ENCODE measurements at regions not wholly inside any gene's neighbourhood (a gene's known extent, or its start where the extent isn't known, plus 50 kb on each side); places are given as distances from the start of the nearest gene placed in this dataset.

DNA sequence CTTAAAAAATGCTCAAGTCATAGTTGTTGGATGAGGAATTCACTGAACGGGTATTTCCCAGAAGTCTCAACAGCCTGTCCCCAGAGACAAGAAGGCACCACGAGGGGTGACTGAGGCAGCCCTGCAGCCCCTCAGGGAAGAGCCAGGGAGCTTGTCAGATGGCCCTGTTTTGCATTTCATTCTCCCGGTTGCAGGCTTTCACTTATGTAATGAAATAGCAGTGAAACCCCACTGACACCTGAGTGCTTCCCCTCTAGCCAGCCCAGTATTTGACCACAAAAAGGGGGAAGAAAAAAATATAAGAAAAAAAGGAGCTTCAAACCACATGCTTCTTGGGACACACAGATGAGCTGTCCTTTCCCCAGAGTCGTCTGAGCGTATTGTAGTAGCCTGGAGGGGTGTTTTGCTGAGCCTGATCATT lies 75.3 kb upstream of the IL12B start:
- intact Hi-C loops (cut with DNase I): no loop called here
- DNase-seq (no peak), ATAC-seq (no peak)
- H3K36me3 ChIP-seq: no peaks in the 10 kb centered on the region
- H3K4me3 ChIP-seq: no peak overlapping the region
- no peaks in the 10 kb centered on the region for H3K4me1 ChIP-seq
- no peaks in the 10 kb centered on the region for H3K9me3 ChIP-seq
- TF ChIP-seq, protein P1, sequence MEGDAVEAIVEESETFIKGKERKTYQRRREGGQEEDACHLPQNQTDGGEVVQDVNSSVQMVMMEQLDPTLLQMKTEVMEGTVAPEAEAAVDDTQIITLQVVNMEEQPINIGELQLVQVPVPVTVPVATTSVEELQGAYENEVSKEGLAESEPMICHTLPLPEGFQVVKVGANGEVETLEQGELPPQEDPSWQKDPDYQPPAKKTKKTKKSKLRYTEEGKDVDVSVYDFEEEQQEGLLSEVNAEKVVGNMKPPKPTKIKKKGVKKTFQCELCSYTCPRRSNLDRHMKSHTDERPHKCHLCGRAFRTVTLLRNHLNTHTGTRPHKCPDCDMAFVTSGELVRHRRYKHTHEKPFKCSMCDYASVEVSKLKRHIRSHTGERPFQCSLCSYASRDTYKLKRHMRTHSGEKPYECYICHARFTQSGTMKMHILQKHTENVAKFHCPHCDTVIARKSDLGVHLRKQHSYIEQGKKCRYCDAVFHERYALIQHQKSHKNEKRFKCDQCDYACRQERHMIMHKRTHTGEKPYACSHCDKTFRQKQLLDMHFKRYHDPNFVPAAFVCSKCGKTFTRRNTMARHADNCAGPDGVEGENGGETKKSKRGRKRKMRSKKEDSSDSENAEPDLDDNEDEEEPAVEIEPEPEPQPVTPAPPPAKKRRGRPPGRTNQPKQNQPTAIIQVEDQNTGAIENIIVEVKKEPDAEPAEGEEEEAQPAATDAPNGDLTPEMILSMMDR (IDR thresholded peaks at IDR 0.05): no peak
- H3K27me3 ChIP-seq: no peaks in the 10 kb centered on the region
- no peak overlapping the region for H3K27ac ChIP-seq

- intact Hi-C loops (cut with DNase I): no loop called here
- TF ChIP-seq, protein P1 (IDR thresholded peaks at IDR 0.05): no peak
- DNase-seq (no peak), ATAC-seq (no peak)
- no peak overlapping the region for H3K27ac ChIP-seq
- no peaks in the 10 kb centered on the region for H3K9me3 ChIP-seq
- H3K4me1 ChIP-seq: no peaks in the 10 kb centered on the region
- no peaks in the 10 kb centered on the region for H3K36me3 ChIP-seq
- H3K4me3 ChIP-seq: no peak overlapping the region
- H3K27me3 ChIP-seq: no peaks in the 10 kb centered on the region
These were observed 76.3 kb upstream of the IL12B start for GRCh38 chr5:159406571-159406970.

DNA sequence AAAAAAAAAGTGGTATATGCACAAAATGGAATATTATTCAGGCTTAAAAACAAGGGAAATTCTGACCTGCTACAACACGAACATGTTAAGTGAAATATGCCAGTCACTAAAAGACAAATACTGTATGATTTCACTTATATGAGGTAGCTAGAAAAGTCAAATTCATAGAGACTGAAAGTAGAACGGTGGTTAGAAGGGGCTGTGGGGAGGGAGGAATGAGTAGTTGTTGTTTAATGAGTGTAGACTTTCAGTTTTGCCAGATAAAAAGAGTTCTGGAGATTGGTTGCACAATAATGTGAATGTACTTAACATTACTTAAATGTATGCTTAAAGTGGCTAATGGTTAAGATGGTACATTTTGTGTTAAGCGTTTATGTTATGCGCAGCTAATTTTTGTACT lies 79.5 kb upstream of the IL12B start:
- Histone ChIP-seq H3K27me3 (no peaks in the 10 kb centered on the region), H3K36me3 (no peaks in the 10 kb centered on the region), H3K9me3 (no peaks in the 10 kb centered on the region), H3K27ac (no peak overlapping the region), H3K4me3 (no peak overlapping the region), H3K4me1 (peaks cover 0 to 10% of the 10 kb centered on the region in 2 donors)
- intact Hi-C loops (cut with DNase I): no loop called here
- DNase-seq: no peak
- TF ChIP-seq, protein P1 (IDR thresholded peaks at IDR 0.05): no peak
- no peak for ATAC-seq

GRCh38 chr5:159410480-159410879 lies 80.2 kb upstream of the IL12B start:
- Histone ChIP-seq H3K27ac (no peak overlapping the region), H3K4me3 (no peak overlapping the region), H3K27me3 (no peaks in the 10 kb centered on the region), H3K36me3 (no peaks in the 10 kb centered on the region), H3K4me1 (peaks cover 0 to 10% of the 10 kb centered on the region in 2 donors), H3K9me3 (no peaks in the 10 kb centered on the region)
- ATAC-seq: no peak
- intact Hi-C loops (cut with DNase I): no loop called here
- DNase-seq: no peak
- TF ChIP-seq, protein P1 (IDR thresholded peaks at IDR 0.05): no peak

GRCh38 chr5:159411115-159411514 lies 80.8 kb upstream of the IL12B start:
- intact Hi-C loops (cut with DNase I): no loop called here
- TF ChIP-seq, protein P1 (IDR thresholded peaks at IDR 0.05): no peak
- Histone ChIP-seq H3K9me3 (no peaks in the 10 kb centered on the region), H3K4me1 (peaks cover 0 to 10% of the 10 kb centered on the region in 2 donors), H3K27ac (no peak overlapping the region), H3K27me3 (no peaks in the 10 kb centered on the region), H3K4me3 (no peak overlapping the region), H3K36me3 (no peaks in the 10 kb centered on the region)
- DNase-seq (no peak), ATAC-seq (no peak)
